ENCODE measurements at regions not wholly inside any gene's neighbourhood (a gene's known extent, or its start where the extent isn't known, plus 50 kb on each side); places are given as distances from the start of the nearest gene placed in this dataset.

GRCh38 chr2:8478471-8478793 lies 203.4 kb upstream of the ID2 start:
- H3K36me3 ChIP-seq: no peaks in the 10 kb centered on the region
- H3K9me3 ChIP-seq: no peaks in the 10 kb centered on the region
- DNase-seq: peak; percentile 19
- no peak overlapping the region for H3K4me3 ChIP-seq
- intact Hi-C loops (cut with DNase I): no loop called here
- TF ChIP-seq CTCF (IDR thresholded peaks at IDR 0.05): no peak
- TF ChIP-seq POLR2A (IDR thresholded peaks at IDR 0.05): no peak
- TF ChIP-seq POLR2AphosphoS5 (IDR thresholded peaks at IDR 0.05): no peak
- no peak for TF ChIP-seq EP300 (IDR thresholded peaks at IDR 0.05)
- 75 to 82% methylated on average over 4 of the region's 4 CpGs for WGBS, 2 donors
- H3K27ac ChIP-seq: no peak overlapping the region
- no peaks in the 10 kb centered on the region for H3K27me3 ChIP-seq
- no peaks in the 10 kb centered on the region for H3K4me1 ChIP-seq

- H3K36me3 ChIP-seq: no peaks in the 10 kb centered on the region
- H3K9me3 ChIP-seq: no peaks in the 10 kb centered on the region
- H3K4me1 ChIP-seq: no peaks in the 10 kb centered on the region
- peak; percentile 30 for DNase-seq
- TF ChIP-seq EP300 (IDR thresholded peaks at IDR 0.05) (no peak), POLR2AphosphoS5 (IDR thresholded peaks at IDR 0.05) (no peak)
- no peak overlapping the region for H3K27ac ChIP-seq
- H3K27me3 ChIP-seq: no peaks in the 10 kb centered on the region
- 44 to 77% methylated on average over 12 of the region's 12 CpGs for WGBS, 2 donors
- intact Hi-C loops (cut with DNase I): no loop called here
- H3K4me3 ChIP-seq: no peak overlapping the region
These were observed 202.6 kb upstream of the ID2 start for GRCh38 chr2:8479298-8479697.

GRCh38 chr2:8480915-8481314 lies 200.9 kb upstream of the ID2 start:
- Histone ChIP-seq H3K4me3 (no peak overlapping the region), H3K4me1 (no peaks in the 10 kb centered on the region), H3K9me3 (no peaks in the 10 kb centered on the region), H3K36me3 (no peaks in the 10 kb centered on the region), H3K27ac (no peak overlapping the region), H3K27me3 (no peaks in the 10 kb centered on the region)
- intact Hi-C loops (cut with DNase I): no loop called here
- DNase-seq: no peak
- 55 to 74% methylated on average over 5 of the region's 5 CpGs for WGBS, 2 donors
- TF ChIP-seq EP300 (IDR thresholded peaks at IDR 0.05): no peak
- TF ChIP-seq CTCF (IDR thresholded peaks at IDR 0.05): no peak
- no peak for TF ChIP-seq POLR2A (IDR thresholded peaks at IDR 0.05)
- TF ChIP-seq POLR2AphosphoS5 (IDR thresholded peaks at IDR 0.05): no peak

- no peak overlapping the region for H3K4me3 ChIP-seq
- H3K36me3 ChIP-seq: no peaks in the 10 kb centered on the region
- intact Hi-C loops (cut with DNase I): no loop called here
- no peak for DNase-seq
- no peak overlapping the region for H3K27ac ChIP-seq
- no peaks in the 10 kb centered on the region for H3K27me3 ChIP-seq
- TF ChIP-seq EP300 (IDR thresholded peaks at IDR 0.05): no peak
- TF ChIP-seq CTCF (IDR thresholded peaks at IDR 0.05): no peak
- TF ChIP-seq POLR2AphosphoS5 (IDR thresholded peaks at IDR 0.05): no peak
- no peak for TF ChIP-seq POLR2A (IDR thresholded peaks at IDR 0.05)
- WGBS, 2 donors: 52 to 78% methylated on average over 6 of the region's 6 CpGs
- no peaks in the 10 kb centered on the region for H3K9me3 ChIP-seq
- no peaks in the 10 kb centered on the region for H3K4me1 ChIP-seq
These were observed 200.3 kb upstream of the ID2 start for GRCh38 chr2:8481463-8482009.

- no peaks in the 10 kb centered on the region for H3K36me3 ChIP-seq
- no peak overlapping the region for H3K4me3 ChIP-seq
- no peak for DNase-seq
- H3K9me3 ChIP-seq: no peaks in the 10 kb centered on the region
- intact Hi-C loops (cut with DNase I): no loop called here
- TF ChIP-seq POLR2A (IDR thresholded peaks at IDR 0.05) (no peak), POLR2AphosphoS5 (IDR thresholded peaks at IDR 0.05) (no peak), EP300 (IDR thresholded peaks at IDR 0.05) (no peak), CTCF (IDR thresholded peaks at IDR 0.05) (no peak)
- no peaks in the 10 kb centered on the region for H3K27me3 ChIP-seq
- WGBS, 2 donors: 82 to 91% methylated on average over 4 of the region's 4 CpGs
- no peak overlapping the region for H3K27ac ChIP-seq
- H3K4me1 ChIP-seq: no peaks in the 10 kb centered on the region
These were observed 199.4 kb upstream of the ID2 start for GRCh38 chr2:8482432-8482831.
